IMR-90 (cell line): ENCODE measurements at regions not wholly inside any gene's neighbourhood (a gene's known extent, or its start where the extent isn't known, plus 50 kb on each side); places are given as distances from the start of the nearest gene placed in this dataset.

Experiments used
- ATAC-seq: fragments of 200-7000 bp; cut with Tn5 transposase; 2 replicates; pipeline ENCODE4 v1.9.1; 2020; ENCODE audit warnings: low read depth, mild to moderate bottlenecking, moderate library complexity
- BruUV-seq: library from RNA; stranded (reverse); fragments of 400-500 nt; replicated peaks from 2 replicates; lab custom pipeline; 2021; lab: Mats Ljungman, UMichigan
- CTCF ChIA-PET: fragments of 300-600 bp; formaldehyde crosslinking; extraction: SDS; loops from one replicate; lab custom pipeline; 2021; ENCODE audit warnings: antibody characterized with exemption; lab: Yijun Ruan, JAX
- POLR2A ChIA-PET: fragments of 300-600 bp; sonication (Branson Sonifier 250); formaldehyde crosslinking; loops from one replicate; lab custom pipeline; 2022; ENCODE audit warnings: antibody characterized with exemption; ENCODE audit not compliant: unreplicated experiment; lab: Charles Lee
- DNase-seq: peaks from one replicate; pipeline ENCODE4 v3.0.0; 2013
- H2AFZ ChIP-seq: replicated peaks from 2 replicates; pipeline ENCODE3; 2013; ENCODE audit warnings: low read length, mild to moderate bottlenecking; ENCODE audit not compliant: poor library complexity
- H2AK5ac ChIP-seq: 2 replicates; pipeline ENCODE4 v1.6.1; 2013; ENCODE audit warnings: low read depth, low read length, inconsistent platforms
- H2AK9ac ChIP-seq: replicated peaks from 2 replicates; pipeline ENCODE3; 2013; ENCODE audit warnings: mild to moderate bottlenecking, low read depth, low read length, moderate library complexity; ENCODE audit not compliant: poor library complexity
- H2BK120ac ChIP-seq: 2 replicates; pipeline ENCODE4 v1.6.1; 2013; ENCODE audit warnings: low read depth, low read length, inconsistent platforms
- H2BK15ac ChIP-seq: 3 replicates; pipeline ENCODE4 v1.6.1; 2013; ENCODE audit warnings: low read depth, low read length, inconsistent platforms
- H2BK20ac ChIP-seq: 2 replicates; pipeline ENCODE4 v1.6.1; 2013; ENCODE audit warnings: low read depth, mild to moderate bottlenecking, inconsistent platforms, low read length, moderate library complexity
- H2BK5ac ChIP-seq: 2 replicates; pipeline ENCODE4 v1.6.1; 2013; ENCODE audit warnings: mild to moderate bottlenecking, low read depth, low read length, inconsistent platforms; ENCODE audit not compliant: poor library complexity, severe bottlenecking
- H3K14ac ChIP-seq: replicated peaks from 2 replicates; pipeline ENCODE4 v1.6.1; 2013; ENCODE audit warnings: low read depth, low read length, inconsistent platforms
- H3K18ac ChIP-seq: 2 replicates; pipeline ENCODE4 v1.6.1; 2013; ENCODE audit warnings: low read depth, low read length, control low read depth
- H3K23ac ChIP-seq: 2 replicates; pipeline ENCODE4 v1.6.1; 2013; ENCODE audit warnings: low read depth, low read length, inconsistent platforms
- H3K27ac ChIP-seq: 2 replicates; pipeline ENCODE4 v1.5.1; 2013; ENCODE audit warnings: mild to moderate bottlenecking, control low read depth, low read length; ENCODE audit not compliant: insufficient read depth
- H3K27me3 ChIP-seq: 2 replicates; pipeline ENCODE4 v1.6.1; 2013; ENCODE audit warnings: low read length; ENCODE audit not compliant: control insufficient read depth, insufficient read depth
- H3K36me3 ChIP-seq: 2 replicates; pipeline ENCODE4 v1.6.1; 2013; ENCODE audit warnings: low read length, mixed read lengths; ENCODE audit not compliant: control insufficient read depth, insufficient read depth
- H3K4ac ChIP-seq: 2 replicates; pipeline ENCODE4 v1.6.1; 2013; ENCODE audit warnings: low read depth, low read length, inconsistent platforms
- H3K4me1 ChIP-seq: 2 replicates; pipeline ENCODE4 v1.6.1; 2013; ENCODE audit warnings: low read length, mixed read lengths; ENCODE audit not compliant: control insufficient read depth, insufficient read depth
- H3K4me2 ChIP-seq: 2 replicates; pipeline ENCODE4 v1.6.1; 2013; ENCODE audit warnings: low read depth, mild to moderate bottlenecking, control low read depth, low read length, moderate library complexity
- H3K4me3 ChIP-seq: 2 replicates; pipeline ENCODE4 v1.5.1; 2013; ENCODE audit warnings: low read depth, mild to moderate bottlenecking, control low read depth, low read length, moderate library complexity; ENCODE audit not compliant: insufficient read depth
- H3K56ac ChIP-seq: 2 replicates; pipeline ENCODE4 v1.6.1; 2013; ENCODE audit warnings: low read length, inconsistent platforms; ENCODE audit not compliant: insufficient read depth; ENCODE audit errors: extremely low read depth
- H3K79me1 ChIP-seq, 2 experiments: 2 replicates each; pipeline ENCODE4 v1.6.1; 2013; ENCODE audit warnings: low read length in 2 of 2, inconsistent platforms in 1 of 2, low read depth in 1 of 2
- H3K9ac ChIP-seq: 2 replicates; pipeline ENCODE4 v1.6.1; 2013; ENCODE audit warnings: low read depth, low read length, control low read depth
- H3K9me1 ChIP-seq: 2 replicates; pipeline ENCODE4 v1.6.1; 2013; ENCODE audit warnings: low read length, inconsistent platforms; ENCODE audit not compliant: insufficient read depth
- H3K9me3 ChIP-seq: 2 replicates; pipeline ENCODE4 v1.6.1; 2013; ENCODE audit warnings: low read length; ENCODE audit not compliant: control insufficient read depth, insufficient read depth
- H4K20me1 ChIP-seq: 2 replicates; pipeline ENCODE4 v1.6.1; 2013; ENCODE audit warnings: low read length, inconsistent platforms; ENCODE audit not compliant: insufficient read depth
- H4K5ac ChIP-seq: 2 replicates; pipeline ENCODE4 v1.6.1; 2013; ENCODE audit warnings: mild to moderate bottlenecking, low read depth, low read length, control low read depth
- H4K8ac ChIP-seq, 2 experiments: 2 replicates each; pipeline ENCODE4 v1.6.1; 2013; ENCODE audit warnings: low read depth in 2 of 2, low read length in 2 of 2, control low read depth in 1 of 2, inconsistent platforms in 1 of 2
- H4K91ac ChIP-seq: 2 replicates; pipeline ENCODE4 v1.6.1; 2013; ENCODE audit warnings: low read depth, low read length, inconsistent platforms; ENCODE audit not compliant: insufficient read depth
- BHLHE40 ChIP-seq: fragments of 150-350 bp; IDR thresholded peaks from 2 replicates; pipeline ENCODE4 v1.6.1; 2016; ENCODE audit warnings: mild to moderate bottlenecking, low read depth, low read length
- CHD1 ChIP-seq: IDR thresholded peaks from 2 replicates; pipeline ENCODE4 v1.6.1; 2012; ENCODE audit warnings: low read depth, low read length, improper control_type of control experiment
- FOS ChIP-seq: fragments of 150-350 bp; IDR thresholded peaks from 2 replicates; pipeline ENCODE4 v1.6.1; 2016; ENCODE audit warnings: low read depth, low read length
- RCOR1 ChIP-seq: IDR thresholded peaks from 2 replicates; pipeline ENCODE4 v1.6.1; 2012; ENCODE audit warnings: mild to moderate bottlenecking, low read length, improper control_type of control experiment; ENCODE audit not compliant: insufficient replicate concordance
- WGBS, 2 experiments: methylation state at CpG; one replicate each; pipeline versions ENCODE4 v1.1.5 to v1.1.7; 2013; ENCODE audit warnings: missing lambda C conversion rate in 2 of 2; ENCODE audit not compliant: insufficient read length in 1 of 2; ENCODE audit errors: extremely low coverage in 2 of 2; 5-methylcytosine and 5-hydroxymethylcytosine counted together
- dilution Hi-C: fragments of 300-500 bp; cut with HindIII; formaldehyde crosslinking; loops from one replicate; pipeline ENCODE4 v1.14.3; 2018; ENCODE audit warnings: low sequenced_read_pairs; ENCODE audit not compliant: unreplicated experiment
- in situ Hi-C: fragments of 300-500 bp; cut with MboI; formaldehyde crosslinking; loops from 3 replicates; pipeline ENCODE4 v1.14.3; 2019; ENCODE audit warnings: low sequenced_read_pairs, inconsistent platforms, mixed read lengths
- intact Hi-C: fragments of 100-400 bp; cut with micrococcal nuclease; formaldehyde crosslinking; loops from 2 replicates; pipeline ENCODE4 v1.10.0; 2022

DNA sequence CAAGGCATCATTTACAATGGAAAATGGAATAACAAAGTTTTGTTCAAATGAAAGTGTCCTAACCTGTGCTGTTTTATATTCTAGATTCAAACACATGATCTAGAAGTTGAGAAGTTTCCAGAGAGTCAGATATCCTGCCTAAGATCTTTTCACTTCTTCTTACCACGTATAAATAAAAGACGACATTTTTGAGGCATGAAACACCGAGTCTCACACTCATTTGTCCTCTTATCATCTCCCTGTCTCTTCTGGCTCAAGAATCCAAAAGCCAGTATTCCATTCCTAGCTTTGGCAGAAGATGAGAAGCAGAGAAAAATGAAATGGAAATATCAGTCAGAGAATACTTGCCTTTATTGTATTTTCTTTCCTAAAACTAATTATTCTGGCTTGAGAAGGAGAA, 738.6 kb upstream of the NR2F2 start:
- ChIA-PET CTCF (interaction anchor here (0.8 to 1.6 kb wide), 3 partner anchors 9 to 30 kb away, joined by 3 to 5 read pairs (median 3); no protein-coding TSS in a partner anchor), POLR2A (no interaction called here)
- Histone ChIP-seq H3K14ac (no peak overlapping the region), H2AK5ac (no peak overlapping the region), H3K23ac (no peak overlapping the region), H3K9me3 (no peaks in the 10 kb centered on the region), H3K18ac (peak overlapping the region; percentile 62; the same call in 1 of the 2 replicates), H3K4me3 (no peak overlapping the region), H3K27me3 (no peaks in the 10 kb centered on the region; the same call in 1 of the 2 replicates), H2BK20ac (no peak overlapping the region), H3K36me3 (no peaks in the 10 kb centered on the region), H4K8ac (no peak overlapping the region), H3K4me2 (no peak overlapping the region), H2BK15ac (no peak overlapping the region), H2BK120ac (no peak overlapping the region), H3K9me1 (no peaks in the 10 kb centered on the region), H4K5ac (no peak overlapping the region), H4K20me1 (no peaks in the 10 kb centered on the region), H2AFZ (no peak overlapping the region), H3K79me1 (no peaks in the 10 kb centered on the region), H4K91ac (no peak overlapping the region), H3K9ac (no peak overlapping the region), H3K4ac (no peak overlapping the region), H3K27ac (no peak overlapping the region), H2AK9ac (no peak overlapping the region), H2BK5ac (no peak overlapping the region), H3K56ac (no peak overlapping the region), H3K4me1 (peaks cover 2% of the 10 kb centered on the region; the same call in 1 of the 2 replicates)
- in situ Hi-C loops (no loop called here), dilution Hi-C loops (no loop called here), intact Hi-C loops (loop anchor here (10.0 kb wide), 1 partner anchor 567 kb away; no protein-coding TSS in a partner anchor)
- no TSS peak for BruUV-seq
- ATAC-seq (no peak), DNase-seq (no peak)
- TF ChIP-seq CHD1 (no peak), BHLHE40 (no peak), FOS (no peak), RCOR1 (no peak)
- no CpG with 5 or more reads among the region's 3 CpGs for WGBS, 2 experiments
